GM12878 (cell line): ENCODE measurements at regions not wholly inside any gene's neighbourhood (a gene's known extent, or its start where the extent isn't known, plus 50 kb on each side); places are given as distances from the start of the nearest gene placed in this dataset.
"Not testable (repeated sequence)": the region's sequence is repeated elsewhere in the genome, so short reads cannot be mapped to it uniquely, and the experiment has no call there.

Experiments
- ATAC-seq: fragments of 200-7000 bp; cut with Tn5 transposase; 3 replicates; pipeline ENCODE4 v1.9.1; 2020; ENCODE audit warnings: mild to moderate bottlenecking, moderate library complexity
- BruUV-seq: library from RNA; stranded (reverse); fragments of 400-500 nt; replicated peaks from 2 replicates; lab custom pipeline; 2021; lab: Mats Ljungman, UMichigan
- CTCF ChIA-PET: fragments of 300-600 bp; sonication (Branson Sonifier 250); formaldehyde crosslinking; extraction: SDS; loops from one replicate; lab custom pipeline; 2021; ENCODE audit warnings: inconsistent platforms; lab: Yijun Ruan, JAX
- POLR2A ChIA-PET: fragments of 350-600 bp; formaldehyde crosslinking; extraction: SDS; loops from one replicate; lab custom pipeline; 2021; ENCODE audit warnings: inconsistent platforms; lab: Charles Lee
- RAD21 ChIA-PET: fragments of 300-600 bp; sonication (Branson Sonifier 250); formaldehyde crosslinking; loops from one replicate; lab custom pipeline; 2023; ENCODE audit warnings: antibody characterized with exemption; ENCODE audit not compliant: unreplicated experiment; lab: Charles Lee
- SMC1A ChIA-PET: fragments of 300-600 bp; sonication (Branson Sonifier 250); formaldehyde crosslinking; loops from one replicate; lab custom pipeline; 2023; ENCODE audit not compliant: unreplicated experiment, uncharacterized antibody; lab: Charles Lee
- DNase-seq: peaks from one replicate; pipeline ENCODE4 v3.0.0-alpha.2; 2011; ENCODE audit warnings: low read depth, low spot score
- FAIRE-seq: peaks from 3 replicates; lab custom pipeline; 2011; peaks lifted over from hg19 to GRCh38; lab: Jason Lieb, UNC
- H2AFZ ChIP-seq: 2 replicates; pipeline ENCODE4 v1.6.0; 2011; ENCODE audit warnings: low read depth, low read length, control low read depth; ENCODE audit not compliant: control insufficient read depth
- H3K27ac ChIP-seq: 2 replicates; pipeline ENCODE4 v1.5.1; 2011; ENCODE audit warnings: control low read depth; ENCODE audit not compliant: control insufficient read depth, insufficient read depth
- H3K27me3 ChIP-seq, 2 experiments: replicated peaks in 1 of 2; 2 replicates each; pipeline versions ENCODE4 v1.6.0 to v1.6.1; 2011; ENCODE audit warnings: low read length in 1 of 2; ENCODE audit not compliant: control insufficient read depth in 2 of 2, insufficient read depth in 2 of 2
- H3K36me3 ChIP-seq, 2 experiments: 2 replicates each; pipeline ENCODE4 v1.5.1; 2011; ENCODE audit warnings: low read length in 1 of 2; ENCODE audit not compliant: control insufficient read depth in 2 of 2, insufficient read depth in 2 of 2
- H3K4me1 ChIP-seq: 2 replicates; pipeline ENCODE4 v1.6.1; 2011; ENCODE audit warnings: mild to moderate bottlenecking, low read length, moderate library complexity, mixed read lengths; ENCODE audit not compliant: control insufficient read depth, insufficient read depth
- H3K4me2 ChIP-seq: 2 replicates; pipeline ENCODE4 v1.6.0; 2011; ENCODE audit warnings: control low read depth; ENCODE audit not compliant: control insufficient read depth, insufficient read depth
- H3K4me3 ChIP-seq: fragments of 200-600 bp; sonication (generic); 2 replicates; pipeline ENCODE4 v1.5.1; 2016
- H3K79me2 ChIP-seq: 2 replicates; pipeline ENCODE4 v1.6.0; 2011; ENCODE audit warnings: low read length; ENCODE audit not compliant: control insufficient read depth, insufficient read depth
- H3K9ac ChIP-seq: 2 replicates; pipeline ENCODE4 v1.8.0; 2011; ENCODE audit warnings: low read length, control low read depth, mixed read lengths; ENCODE audit not compliant: control insufficient read depth, insufficient read depth
- H3K9me3 ChIP-seq: replicated peaks from 3 replicates; pipeline ENCODE4 v1.5.1; 2011; ENCODE audit warnings: mild to moderate bottlenecking, low read length; ENCODE audit not compliant: control insufficient read depth, insufficient read depth
- H4K20me1 ChIP-seq: 2 replicates; pipeline ENCODE4 v1.6.0; 2011; ENCODE audit not compliant: control insufficient read depth, insufficient read depth
- CREB1 ChIP-seq: IDR thresholded peaks from 2 replicates; pipeline ENCODE4 v1.6.1; 2012; ENCODE audit warnings: low read depth, mild to moderate bottlenecking, inconsistent platforms
- MEF2B ChIP-seq: fragments of 450-650 bp; IDR thresholded peaks from 2 replicates; pipeline ENCODE4 v1.6.1; 2018; ENCODE audit warnings: mild to moderate bottlenecking, moderate library complexity; ENCODE audit not compliant: partially characterized antibody, poor library complexity, severe bottlenecking
- NFIC ChIP-seq: IDR thresholded peaks from 2 replicates; pipeline ENCODE4 v1.6.1; 2012; ENCODE audit warnings: low read depth, mild to moderate bottlenecking, inconsistent platforms, low read length, moderate library complexity
- PAX5 ChIP-seq: IDR thresholded peaks from 2 replicates; pipeline ENCODE4 v1.6.1; 2011; ENCODE audit warnings: low read depth, low read length, borderline replicate concordance
- YBX1 ChIP-seq: fragments of 450-650 bp; IDR thresholded peaks from 2 replicates; pipeline ENCODE4 v1.6.1; 2016; ENCODE audit warnings: antibody characterized with exemption
- ZBTB11 ChIP-seq: fragments of 450-650 bp; formaldehyde crosslinking; IDR thresholded peaks from 2 replicates; pipeline ENCODE4 v1.5.0; 2022; ENCODE audit warnings: mild to moderate bottlenecking, missing genetic modification characterization
- ZNF592 ChIP-seq: fragments of 450-650 bp; IDR thresholded peaks from 2 replicates; pipeline ENCODE4 v1.6.1; 2017; ENCODE audit warnings: mild to moderate bottlenecking, moderate library complexity
- WGBS: methylation state at CpG from one replicate; pipeline ENCODE4 v1.1.6; 2016; ENCODE audit warnings: low lambda C conversion rate; ENCODE audit not compliant: insufficient replicate concordance, insufficient coverage; ENCODE audit errors: missing lambda C conversion rate; 5-methylcytosine and 5-hydroxymethylcytosine counted together
- in situ Hi-C: fragments of 300-500 bp; cut with MboI; formaldehyde crosslinking; loops from 9 replicates; pipeline ENCODE4 v1.14.3; 2018; ENCODE audit warnings: mixed read lengths
- intact Hi-C: fragments of 100-400 bp; cut with micrococcal nuclease; formaldehyde crosslinking; loops from one replicate; pipeline ENCODE4 v1.14.2; 2022; ENCODE audit not compliant: unreplicated experiment
- TF ChIP-seq, protein P1 (sequence below): IDR thresholded peaks from 2 replicates; pipeline ENCODE4 v1.6.1; 2012; ENCODE audit warnings: low read length, inconsistent platforms

DNA sequence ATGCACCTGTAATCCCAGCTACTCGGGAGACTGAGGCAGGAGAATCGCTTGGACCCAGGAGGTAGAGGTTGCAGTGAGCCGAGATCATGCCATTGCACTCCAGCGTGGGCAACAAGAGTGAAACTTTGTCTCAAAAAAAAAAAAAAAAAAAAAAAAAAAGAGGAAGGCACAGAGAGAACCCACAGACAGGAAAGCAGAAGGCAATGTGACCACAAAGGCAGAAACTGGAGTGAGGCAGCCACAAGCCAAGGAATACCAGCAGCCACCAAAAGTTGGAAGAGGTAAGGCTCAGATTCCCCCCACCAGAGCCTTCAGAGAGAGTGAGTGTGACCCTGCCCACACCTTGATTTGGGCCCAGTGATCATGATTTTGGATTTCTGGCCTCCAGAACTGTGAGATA lies 54.7 kb upstream of the E2F3 start:
- BruUV-seq, H3K4me1 ChIP-seq, H4K20me1 ChIP-seq, H3K27ac ChIP-seq, H2AFZ ChIP-seq, H3K27me3 ChIP-seq, ATAC-seq, H3K79me2 ChIP-seq, H3K9me3 ChIP-seq, H3K36me3 ChIP-seq, CTCF ChIA-PET, in situ Hi-C loops, intact Hi-C loops, H3K4me2 ChIP-seq, FAIRE-seq, DNase-seq, H3K4me3 ChIP-seq, H3K9ac ChIP-seq, POLR2A ChIA-PET, RAD21 ChIA-PET: not testable (repeated sequence)
- WGBS, result 66% methylated on average over 3 of the region's 4 CpGs
- SMC1A ChIA-PET, result interaction anchor here (0.9 to 1.6 kb wide), 2 partner anchors 10 to 27 kb away, joined by 3 to 8 read pairs; no protein-coding TSS in a partner anchor

DNA sequence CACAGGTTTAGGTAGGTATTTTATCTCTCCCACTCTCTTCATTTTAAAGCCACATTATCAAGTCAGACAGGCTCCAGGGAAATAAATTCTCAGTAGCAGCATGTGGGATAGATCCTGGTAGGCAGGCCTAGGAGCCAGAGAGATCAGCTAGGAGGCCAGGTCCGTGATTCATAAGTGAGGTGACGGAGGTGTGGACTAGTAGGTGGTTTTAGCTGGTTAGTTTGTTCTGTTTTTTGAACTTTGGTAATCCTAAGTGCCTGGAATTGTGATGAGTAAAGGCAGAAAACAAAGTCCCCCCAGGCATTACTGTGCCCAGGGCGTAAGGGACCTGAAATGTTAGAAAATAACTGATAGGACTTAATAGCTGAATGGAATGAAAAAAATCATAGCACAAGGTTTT lies 53.6 kb upstream of the E2F3 start:
- FAIRE-seq (no peak), ATAC-seq (no peak), DNase-seq (no peak)
- Histone ChIP-seq H3K27me3 (no peaks in the 10 kb centered on the region), H2AFZ (no peak overlapping the region), H3K4me3 (no peak overlapping the region), H3K36me3 (no peaks in the 10 kb centered on the region), H3K4me1 (no peaks in the 10 kb centered on the region; the same call in 1 of the 2 replicates), H3K27ac (no peak overlapping the region), H3K4me2 (no peak overlapping the region), H3K9ac (no peak overlapping the region), H4K20me1 (no peaks in the 10 kb centered on the region), H3K79me2 (no peaks in the 10 kb centered on the region), H3K9me3 (no peaks in the 10 kb centered on the region; the same call in 1 of the 3 replicates)
- intact Hi-C loops, result no loop called here
- WGBS, result 22% methylated on average over 3 of the region's 3 CpGs
- BruUV-seq, result no TSS peak
- ChIA-PET CTCF (interaction anchor here (0.8 to 1.3 kb wide), 2 partner anchors 12 to 15 kb away, joined by 3 to 10 read pairs; no protein-coding TSS in a partner anchor), POLR2A (no interaction called here), SMC1A (interaction anchor here (0.8 to 2.0 kb wide), 7 partner anchors 11 to 56 kb away, joined by 3 to 8 read pairs (median 3); no protein-coding TSS in a partner anchor), RAD21 (no interaction called here)
- in situ Hi-C loops, result no loop called here
- TF ChIP-seq ZNF592 (no peak), ZBTB11 (CRISPR knock-in tag) (no peak), MEF2B (no peak), PAX5 (no peak), YBX1 (no peak), NFIC (no peak), CREB1 (no peak)
- TF ChIP-seq, protein P1, sequence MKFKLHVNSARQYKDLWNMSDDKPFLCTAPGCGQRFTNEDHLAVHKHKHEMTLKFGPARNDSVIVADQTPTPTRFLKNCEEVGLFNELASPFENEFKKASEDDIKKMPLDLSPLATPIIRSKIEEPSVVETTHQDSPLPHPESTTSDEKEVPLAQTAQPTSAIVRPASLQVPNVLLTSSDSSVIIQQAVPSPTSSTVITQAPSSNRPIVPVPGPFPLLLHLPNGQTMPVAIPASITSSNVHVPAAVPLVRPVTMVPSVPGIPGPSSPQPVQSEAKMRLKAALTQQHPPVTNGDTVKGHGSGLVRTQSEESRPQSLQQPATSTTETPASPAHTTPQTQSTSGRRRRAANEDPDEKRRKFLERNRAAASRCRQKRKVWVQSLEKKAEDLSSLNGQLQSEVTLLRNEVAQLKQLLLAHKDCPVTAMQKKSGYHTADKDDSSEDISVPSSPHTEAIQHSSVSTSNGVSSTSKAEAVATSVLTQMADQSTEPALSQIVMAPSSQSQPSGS, result no peak
